ENCODE measurements at regions not wholly inside any gene's neighbourhood (a gene's known extent, or its start where the extent isn't known, plus 50 kb on each side); places are given as distances from the start of the nearest gene placed in this dataset.
"Not testable (repeated sequence)": the region's sequence is repeated elsewhere in the genome, so short reads cannot be mapped to it uniquely, and the experiment has no call there.

- Histone ChIP-seq H3K9me3 (ENCODE audit: control insufficient read depth, low read length) (no peaks in the 10 kb centered on the region), H3K27me3 (replicated peaks; ENCODE audit: control insufficient read depth, insufficient read depth, low read length) (no peaks in the 10 kb centered on the region), H3K4me1 (ENCODE audit: control insufficient read depth, insufficient read depth, low read length) (no peaks in the 10 kb centered on the region), H3K36me3 (ENCODE audit: control insufficient read depth, insufficient read depth, low read length, severe bottlenecking) (no peaks in the 10 kb centered on the region), H3K4me3 (ENCODE audit: low read length) (no peak overlapping the region), H3K9ac (ENCODE audit: low read length) (no peak overlapping the region)
- no peak for DNase-seq (ENCODE audit: low read depth)
Observed at GRCh38 chr1:118564961-118565703, 380.1 kb upstream of the SPAG17 start.

GRCh38 chr1:118563981-118564951, 379.2 kb upstream of the SPAG17 start:
- Histone ChIP-seq H3K9ac (ENCODE audit: low read length) (no peak overlapping the region), H3K9me3 (ENCODE audit: control insufficient read depth, low read length) (no peaks in the 10 kb centered on the region), H3K4me3 (ENCODE audit: low read length) (no peak overlapping the region), H3K36me3 (ENCODE audit: control insufficient read depth, insufficient read depth, low read length, severe bottlenecking) (no peaks in the 10 kb centered on the region), H3K27me3 (replicated peaks; ENCODE audit: control insufficient read depth, insufficient read depth, low read length) (no peaks in the 10 kb centered on the region), H3K4me1 (ENCODE audit: control insufficient read depth, insufficient read depth, low read length) (no peaks in the 10 kb centered on the region)
- no peak for DNase-seq (ENCODE audit: low read depth)

DNA sequence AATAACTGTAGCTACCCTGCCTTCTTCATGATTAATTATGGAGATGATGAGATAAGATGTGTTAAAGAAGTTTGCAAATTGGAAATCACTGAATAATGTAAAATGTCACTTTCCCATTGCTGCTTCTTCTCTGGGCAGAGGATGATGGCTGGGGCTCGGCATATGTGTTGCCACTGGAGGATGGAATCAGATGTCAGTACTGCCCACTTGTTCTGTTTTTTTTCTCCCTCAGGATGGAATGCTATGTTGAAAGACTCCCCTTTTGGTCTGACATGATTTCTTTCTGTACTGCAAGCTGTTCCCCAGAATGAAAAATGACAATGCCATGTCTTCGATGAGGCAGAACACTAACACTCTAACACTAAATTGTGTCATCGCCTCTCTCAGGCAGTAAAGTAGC, 373.9 kb upstream of the SPAG17 start:
- Histone ChIP-seq H3K4me1 (ENCODE audit: control insufficient read depth, insufficient read depth, low read length) (no peaks in the 10 kb centered on the region), H3K36me3 (ENCODE audit: control insufficient read depth, insufficient read depth, low read length, severe bottlenecking) (no peaks in the 10 kb centered on the region), H3K4me3 (ENCODE audit: low read length) (no peak overlapping the region), H3K27me3 (replicated peaks; ENCODE audit: control insufficient read depth, insufficient read depth, low read length) (no peaks in the 10 kb centered on the region), H3K9me3 (ENCODE audit: control insufficient read depth, low read length) (no peaks in the 10 kb centered on the region), H3K9ac (ENCODE audit: low read length) (no peak overlapping the region)
- DNase-seq (ENCODE audit: low read depth): no peak

DNA sequence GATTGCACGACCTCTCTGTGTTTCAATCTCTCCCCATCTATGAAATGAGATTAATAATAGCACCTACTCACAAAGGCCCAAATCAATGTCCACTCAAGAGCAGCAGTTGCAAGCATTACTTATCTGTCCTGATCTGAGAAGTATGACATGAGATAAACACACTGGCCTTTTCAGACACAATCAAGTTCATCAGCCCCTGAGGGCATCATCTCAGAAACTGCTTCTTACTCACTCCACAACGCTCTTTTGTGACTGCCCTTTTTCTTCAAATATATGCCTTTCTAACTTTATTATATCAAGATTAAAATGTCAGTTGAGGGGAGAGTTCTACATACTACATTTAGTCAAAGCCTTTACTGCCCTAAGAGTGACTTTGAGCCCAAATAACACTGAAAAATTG, 371.9 kb upstream of the SPAG17 start:
- Histone ChIP-seq H3K27me3 (replicated peaks; ENCODE audit: control insufficient read depth, insufficient read depth, low read length) (no peaks in the 10 kb centered on the region), H3K9me3 (ENCODE audit: control insufficient read depth, low read length) (peaks cover 5% of the 10 kb centered on the region), H3K9ac (ENCODE audit: low read length) (no peak overlapping the region), H3K36me3 (ENCODE audit: control insufficient read depth, insufficient read depth, low read length, severe bottlenecking) (no peaks in the 10 kb centered on the region), H3K4me3 (ENCODE audit: low read length) (no peak overlapping the region), H3K4me1 (ENCODE audit: control insufficient read depth, insufficient read depth, low read length) (no peaks in the 10 kb centered on the region)
- no peak for DNase-seq (ENCODE audit: low read depth)

DNA sequence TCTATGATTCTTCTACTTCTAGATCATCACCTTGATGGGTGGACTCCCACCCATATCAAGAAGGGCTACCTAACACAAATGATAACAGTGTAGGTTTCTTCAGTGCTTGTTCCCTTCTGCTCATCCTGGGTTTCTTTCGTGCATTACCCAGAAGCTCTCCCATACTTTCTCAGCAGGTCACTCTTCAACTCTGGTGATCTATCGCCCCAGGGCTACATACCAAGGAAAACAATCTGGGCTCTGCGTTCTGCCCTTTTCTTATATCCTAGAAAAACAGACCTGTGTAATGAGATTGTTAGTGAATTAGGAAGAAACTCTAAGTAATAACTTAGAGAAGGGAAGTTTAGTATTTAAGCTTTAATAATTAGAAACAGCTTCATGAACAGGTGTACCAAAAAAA, 370.6 kb upstream of the SPAG17 start:
- Histone ChIP-seq H3K9ac (ENCODE audit: low read length) (no peak overlapping the region), H3K9me3 (ENCODE audit: control insufficient read depth, low read length) (peaks cover 8% of the 10 kb centered on the region), H3K36me3 (ENCODE audit: control insufficient read depth, insufficient read depth, low read length, severe bottlenecking) (no peaks in the 10 kb centered on the region), H3K27me3 (replicated peaks; ENCODE audit: control insufficient read depth, insufficient read depth, low read length) (no peaks in the 10 kb centered on the region), H3K4me1 (ENCODE audit: control insufficient read depth, insufficient read depth, low read length) (no peaks in the 10 kb centered on the region), H3K4me3 (ENCODE audit: low read length) (no peak overlapping the region)
- DNase-seq (ENCODE audit: low read depth): no peak

- H3K9me3 ChIP-seq (ENCODE audit: control insufficient read depth, low read length): no peaks in the 10 kb centered on the region
- no peaks in the 10 kb centered on the region for H3K27me3 ChIP-seq (replicated peaks; ENCODE audit: control insufficient read depth, insufficient read depth, low read length)
- no peaks in the 10 kb centered on the region for H3K4me1 ChIP-seq (ENCODE audit: control insufficient read depth, insufficient read depth, low read length)
- no peak for DNase-seq (ENCODE audit: low read depth)
- H3K4me3 ChIP-seq (ENCODE audit: low read length): no peak overlapping the region
- no peak overlapping the region for H3K9ac ChIP-seq (ENCODE audit: low read length)
- H3K36me3 ChIP-seq (ENCODE audit: control insufficient read depth, insufficient read depth, low read length, severe bottlenecking): no peaks in the 10 kb centered on the region
Observed at GRCh38 chr1:118535901-118536300, 350.9 kb upstream of the SPAG17 start.

- not testable (repeated sequence) for H3K9ac ChIP-seq (ENCODE audit: low read length); H3K9me3 ChIP-seq (ENCODE audit: control insufficient read depth, low read length); H3K36me3 ChIP-seq (ENCODE audit: control insufficient read depth, insufficient read depth, low read length, severe bottlenecking); H3K27me3 ChIP-seq (replicated peaks; ENCODE audit: control insufficient read depth, insufficient read depth, low read length); H3K4me1 ChIP-seq (ENCODE audit: control insufficient read depth, insufficient read depth, low read length); DNase-seq (ENCODE audit: low read depth); H3K4me3 ChIP-seq (ENCODE audit: low read length)
Observed at GRCh38 chr1:118511922-118512321, 326.9 kb upstream of the SPAG17 start.

GRCh38 chr1:118504867-118505266, 319.8 kb upstream of the SPAG17 start:
- no peaks in the 10 kb centered on the region for H3K9me3 ChIP-seq (ENCODE audit: control insufficient read depth, low read length)
- no peak for DNase-seq (ENCODE audit: low read depth)
- no peak overlapping the region for H3K4me3 ChIP-seq (ENCODE audit: low read length)
- H3K4me1 ChIP-seq (ENCODE audit: control insufficient read depth, insufficient read depth, low read length): no peaks in the 10 kb centered on the region
- H3K27me3 ChIP-seq (replicated peaks; ENCODE audit: control insufficient read depth, insufficient read depth, low read length): no peaks in the 10 kb centered on the region
- no peaks in the 10 kb centered on the region for H3K36me3 ChIP-seq (ENCODE audit: control insufficient read depth, insufficient read depth, low read length, severe bottlenecking)
- no peak overlapping the region for H3K9ac ChIP-seq (ENCODE audit: low read length)

GRCh38 chr1:118504221-118504644, 319.2 kb upstream of the SPAG17 start:
- Histone ChIP-seq H3K9ac (ENCODE audit: low read length) (no peak overlapping the region), H3K36me3 (ENCODE audit: control insufficient read depth, insufficient read depth, low read length, severe bottlenecking) (no peaks in the 10 kb centered on the region), H3K4me1 (ENCODE audit: control insufficient read depth, insufficient read depth, low read length) (no peaks in the 10 kb centered on the region), H3K27me3 (replicated peaks; ENCODE audit: control insufficient read depth, insufficient read depth, low read length) (no peaks in the 10 kb centered on the region), H3K9me3 (ENCODE audit: control insufficient read depth, low read length) (no peaks in the 10 kb centered on the region), H3K4me3 (ENCODE audit: low read length) (no peak overlapping the region)
- DNase-seq (ENCODE audit: low read depth): no peak

GRCh38 chr1:118503752-118504151, 318.7 kb upstream of the SPAG17 start:
- no peak for DNase-seq (ENCODE audit: low read depth)
- no peaks in the 10 kb centered on the region for H3K27me3 ChIP-seq (replicated peaks; ENCODE audit: control insufficient read depth, insufficient read depth, low read length)
- no peaks in the 10 kb centered on the region for H3K9me3 ChIP-seq (ENCODE audit: control insufficient read depth, low read length)
- no peaks in the 10 kb centered on the region for H3K36me3 ChIP-seq (ENCODE audit: control insufficient read depth, insufficient read depth, low read length, severe bottlenecking)
- H3K9ac ChIP-seq (ENCODE audit: low read length): no peak overlapping the region
- H3K4me1 ChIP-seq (ENCODE audit: control insufficient read depth, insufficient read depth, low read length): no peaks in the 10 kb centered on the region
- H3K4me3 ChIP-seq (ENCODE audit: low read length): no peak overlapping the region

GRCh38 chr1:118494998-118495397, 310.0 kb upstream of the SPAG17 start:
- Histone ChIP-seq H3K4me3 (ENCODE audit: low read length) (no peak overlapping the region), H3K4me1 (ENCODE audit: control insufficient read depth, insufficient read depth, low read length) (no peaks in the 10 kb centered on the region), H3K9me3 (ENCODE audit: control insufficient read depth, low read length) (no peaks in the 10 kb centered on the region), H3K9ac (ENCODE audit: low read length) (no peak overlapping the region), H3K36me3 (ENCODE audit: control insufficient read depth, insufficient read depth, low read length, severe bottlenecking) (no peaks in the 10 kb centered on the region), H3K27me3 (replicated peaks; ENCODE audit: control insufficient read depth, insufficient read depth, low read length) (peaks cover 4% of the 10 kb centered on the region)
- DNase-seq (ENCODE audit: low read depth): no peak
